Dermis blood vessel endothelial cell (primary cell): ENCODE measurements at regions not wholly inside any gene's neighbourhood (a gene's known extent, or its start where the extent isn't known, plus 50 kb on each side); places are given as distances from the start of the nearest gene placed in this dataset.

Source experiments
- DNase-seq: peaks from one replicate; pipeline ENCODE4 v3.0.0; 2010

- no peak for DNase-seq
Observed at GRCh38 chr14:80146941-80147340, 64.4 kb downstream of the DIO2 start.

DNA sequence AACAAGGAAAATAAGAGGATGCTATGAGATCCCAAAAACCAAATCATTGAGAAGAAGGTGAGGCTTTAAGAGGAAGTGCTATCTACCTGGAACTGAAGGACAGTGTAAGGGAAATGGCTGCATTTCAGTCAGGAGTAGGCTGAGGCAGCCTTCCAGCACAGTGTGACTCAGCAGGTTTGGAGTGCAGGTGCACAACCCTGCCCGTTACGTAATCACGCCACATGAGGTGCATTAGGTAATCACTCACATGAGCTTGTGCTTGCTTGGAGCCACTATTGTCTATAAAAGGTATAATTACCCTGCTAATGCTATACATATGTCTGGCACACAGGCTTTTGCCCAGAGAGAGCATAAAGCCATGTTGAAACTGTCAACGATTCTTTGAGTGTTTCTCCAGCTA is 74.9 kb downstream of the DIO2 start:
- DNase-seq: no peak

- no peak for DNase-seq
Observed at GRCh38 chr14:80135305-80136088, 75.8 kb downstream of the DIO2 start.

DNA sequence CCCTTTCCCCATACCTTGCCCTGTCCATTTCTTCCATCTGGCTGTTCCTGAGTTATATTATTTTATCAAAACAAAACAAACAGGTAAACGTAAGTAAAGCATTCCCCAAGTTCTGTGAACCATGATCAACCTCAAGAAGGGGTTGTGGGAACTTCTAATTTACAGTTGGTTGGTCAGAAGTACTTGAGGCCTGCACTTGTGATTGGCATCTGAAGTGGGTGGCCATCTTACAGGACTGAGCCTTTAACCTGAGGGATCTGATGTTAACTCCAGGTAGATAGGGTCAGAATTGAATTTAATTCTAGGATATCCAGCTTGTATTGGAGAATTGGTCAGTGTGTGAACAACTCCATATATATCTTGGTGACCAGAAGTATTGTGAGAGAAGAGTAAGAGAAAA is 77.0 kb downstream of the DIO2 start:
- no peak for DNase-seq

GRCh38 chr14:80133457-80133856 is 77.8 kb downstream of the DIO2 start:
- no peak for DNase-seq

GRCh38 chr14:80127466-80127865 is 83.8 kb downstream of the DIO2 start:
- DNase-seq: no peak

DNA sequence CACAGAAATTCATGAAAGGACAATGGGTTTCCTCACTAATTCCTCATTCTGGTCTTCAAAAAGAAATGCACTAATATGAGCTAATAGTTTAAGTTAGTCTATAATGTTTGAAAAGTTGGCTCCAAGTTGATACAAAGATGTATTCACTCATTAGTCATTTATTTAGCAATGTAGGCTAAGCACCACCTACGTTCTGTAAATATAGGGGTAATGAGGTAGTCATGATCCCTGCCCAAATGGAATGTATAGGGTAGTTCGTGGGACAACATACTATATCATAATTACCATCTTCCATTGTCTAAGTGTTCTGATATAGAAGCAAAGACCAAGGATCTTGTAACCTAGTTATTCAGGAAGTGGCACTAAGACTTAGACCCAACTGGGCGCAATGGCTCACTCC is 86.5 kb downstream of the DIO2 start:
- DNase-seq: no peak

GRCh38 chr14:80117876-80118275 is 93.4 kb downstream of the DIO2 start:
- no peak for DNase-seq

GRCh38 chr14:80116157-80116556 is 95.1 kb downstream of the DIO2 start:
- no peak for DNase-seq

GRCh38 chr14:80110721-80111120 is 100.6 kb downstream of the DIO2 start:
- no peak for DNase-seq

GRCh38 chr14:80109055-80109454 is 102.2 kb downstream of the DIO2 start:
- no peak for DNase-seq

GRCh38 chr14:80108430-80108829 is 102.9 kb downstream of the DIO2 start:
- no peak for DNase-seq

DNA sequence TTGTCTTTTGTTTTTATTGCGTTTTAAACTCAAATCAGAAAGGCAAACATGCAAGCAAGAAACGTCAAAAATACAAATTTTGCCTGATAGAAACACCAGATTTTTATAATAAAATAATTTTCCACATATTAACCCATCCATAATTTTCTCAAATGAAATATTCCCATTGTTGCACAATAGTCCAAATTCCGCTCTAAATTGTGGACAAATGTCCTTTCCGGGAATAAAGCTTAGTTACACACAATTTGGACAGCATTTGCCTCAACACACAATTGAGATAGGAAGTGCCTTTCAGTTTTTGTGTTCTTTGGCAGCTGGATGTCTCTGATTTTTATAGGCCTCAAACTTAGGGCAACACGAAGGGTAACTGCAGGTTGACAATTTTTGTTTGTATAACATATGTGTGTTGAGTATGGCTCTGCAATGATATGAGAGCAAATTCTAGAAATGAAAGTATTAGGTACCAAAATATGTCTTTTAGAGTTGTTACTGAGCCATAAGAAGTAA is 105.8 kb downstream of the DIO2 start:
- no peak for DNase-seq

DNA sequence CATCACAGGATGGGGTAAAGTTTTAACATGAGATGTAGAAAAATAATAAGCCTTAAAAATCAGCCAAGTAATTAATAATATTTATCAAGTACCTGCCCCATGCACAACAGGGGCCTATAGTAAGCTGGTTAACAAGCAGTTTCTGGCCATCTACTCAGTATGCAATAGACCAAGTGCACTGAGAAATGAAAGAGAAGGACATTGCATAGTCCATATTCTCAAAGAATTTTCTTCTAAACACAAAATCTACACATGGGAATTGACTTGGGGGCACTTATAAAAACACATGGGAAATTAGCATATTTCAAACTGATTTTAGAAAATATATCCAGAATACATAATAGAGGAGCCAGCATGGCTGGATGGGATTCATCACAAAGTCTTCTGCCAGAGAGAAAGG is 109.5 kb downstream of the DIO2 start:
- no peak for DNase-seq

DNA sequence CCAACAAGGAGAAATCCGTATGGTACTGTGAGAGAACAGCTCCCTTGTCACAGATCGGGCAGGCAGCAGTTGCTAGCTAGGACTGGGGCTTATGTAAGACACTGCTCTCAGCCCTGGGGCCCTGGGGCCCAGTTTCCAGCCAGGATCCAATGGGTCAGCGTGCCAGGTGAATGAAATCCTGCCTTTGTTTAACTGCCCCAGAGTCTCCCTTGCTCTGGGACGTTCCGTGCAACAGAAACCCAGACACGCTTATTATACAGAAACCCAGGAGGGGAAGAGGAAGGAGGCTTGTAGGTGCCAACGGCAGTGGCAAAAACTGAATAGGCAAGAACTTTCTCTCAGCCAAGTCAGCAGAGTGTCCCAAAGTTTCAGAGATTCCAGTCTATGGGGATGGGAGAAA is 110.6 kb downstream of the DIO2 start:
- DNase-seq: no peak

GRCh38 chr14:80095623-80096022 is 115.7 kb downstream of the DIO2 start:
- no peak for DNase-seq

DNA sequence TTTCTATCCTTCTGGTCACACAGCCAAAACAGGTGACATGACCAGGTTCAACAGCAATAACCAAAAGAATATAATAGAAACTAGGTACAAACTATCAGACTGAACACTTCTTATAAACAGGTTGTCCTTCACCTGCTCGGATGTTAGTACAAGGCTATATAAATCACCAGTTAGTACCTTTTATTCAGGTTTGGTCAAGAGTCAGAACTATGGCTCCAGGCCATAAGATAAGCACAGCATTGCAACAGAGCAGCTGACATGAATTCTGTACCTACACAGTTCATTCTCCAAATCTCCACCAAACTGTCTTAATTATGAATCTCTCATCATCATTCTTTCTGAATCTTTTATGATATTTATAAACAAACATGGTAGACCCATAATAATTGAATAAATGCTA is 123.9 kb downstream of the DIO2 start:
- DNase-seq: no peak

- DNase-seq: no peak
Observed at GRCh38 chr14:80084196-80084595, 127.1 kb downstream of the DIO2 start.

GRCh38 chr14:80080601-80081000 is 130.7 kb downstream of the DIO2 start:
- no peak for DNase-seq

- no peak for DNase-seq
Observed at GRCh38 chr14:80078501-80078900, 132.8 kb downstream of the DIO2 start.

DNA sequence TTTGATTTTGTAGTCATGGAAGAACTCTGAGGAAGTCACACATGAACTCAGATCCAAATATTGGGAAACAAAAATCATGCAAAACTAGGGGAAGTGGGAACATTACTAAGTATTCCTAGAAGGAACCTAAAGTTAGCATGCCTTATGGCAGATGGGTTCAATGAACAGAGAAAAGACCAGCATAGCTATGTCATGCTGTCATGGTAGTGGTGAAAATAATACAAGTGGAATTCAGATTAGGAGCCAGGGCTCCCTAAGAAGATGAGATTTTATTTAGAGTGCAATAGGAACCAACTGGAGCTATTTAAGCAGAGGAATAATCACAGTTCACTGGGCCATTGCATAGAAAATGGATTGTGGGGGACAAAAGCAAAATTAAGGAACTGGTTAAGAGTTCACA is 134.0 kb downstream of the DIO2 start:
- no peak for DNase-seq

DNA sequence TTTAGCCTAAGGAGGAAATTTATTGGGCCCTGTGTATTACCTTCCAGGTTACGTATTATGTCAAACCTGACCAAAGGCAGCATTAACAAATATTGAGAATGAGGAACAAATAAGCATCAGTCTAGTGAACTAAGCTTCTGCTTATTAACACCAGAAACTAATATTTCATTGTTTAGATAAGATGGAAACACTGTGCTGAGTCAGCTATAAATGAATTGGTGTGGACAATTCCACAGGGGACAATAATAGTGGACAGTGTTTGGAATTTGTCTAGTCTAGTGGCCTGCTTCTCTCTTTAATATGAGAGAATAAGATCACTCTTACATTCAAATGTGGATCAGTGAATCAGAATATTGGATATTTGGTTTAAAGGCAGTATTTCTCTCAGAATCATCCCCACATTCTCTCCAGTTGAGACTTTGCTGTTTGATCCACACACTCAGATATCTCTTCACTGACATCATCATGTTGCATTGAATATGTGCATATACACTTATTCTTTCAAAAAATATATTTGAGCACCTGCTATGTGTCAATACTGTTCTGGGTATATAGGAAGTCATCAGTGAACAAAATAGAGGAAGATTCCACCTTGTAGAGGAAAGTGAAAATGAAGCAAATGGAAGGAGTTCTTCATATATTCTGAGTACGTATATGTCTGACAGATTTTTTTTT is 136.3 kb downstream of the DIO2 start:
- DNase-seq: no peak

DNA sequence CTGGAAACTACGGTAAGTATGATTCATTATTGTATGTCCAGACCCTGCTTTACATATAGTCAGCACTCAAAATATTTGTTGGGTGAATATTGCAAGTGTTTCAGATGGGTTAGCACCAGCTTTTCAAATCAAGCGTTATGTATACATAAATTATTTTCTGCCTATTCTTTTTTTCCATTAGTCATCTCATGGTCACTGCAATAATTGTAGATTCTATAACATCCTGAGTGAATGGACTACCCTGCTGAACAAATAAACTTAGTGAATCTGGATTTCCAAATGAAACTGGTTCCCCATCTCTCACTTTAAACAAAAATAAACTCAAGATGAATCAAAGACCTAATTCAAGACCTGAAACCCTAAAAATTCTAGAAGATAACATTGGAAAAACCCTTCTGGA is 152.3 kb downstream of the DIO2 start:
- no peak for DNase-seq

DNA sequence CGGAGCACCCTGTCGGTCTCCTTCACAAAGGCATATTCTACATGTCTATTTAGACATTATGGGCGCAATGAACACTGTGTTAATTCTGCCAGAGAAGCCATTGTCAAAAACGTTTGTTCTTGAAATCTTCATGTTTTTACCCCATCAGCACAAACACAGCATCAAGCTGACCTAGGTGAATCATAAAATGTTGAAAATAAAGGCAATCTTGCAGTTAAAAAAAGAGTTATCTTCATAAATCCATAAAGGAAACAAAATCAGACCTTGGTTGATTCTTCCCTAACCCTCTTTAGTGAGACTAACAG is 154.9 kb downstream of the DIO2 start:
- no peak for DNase-seq
